HepG2 (cell line): ENCODE measurements at regions not wholly inside any gene's neighbourhood (a gene's known extent, or its start where the extent isn't known, plus 50 kb on each side); places are given as distances from the start of the nearest gene placed in this dataset.

Experiments
- ATM ChIP-seq: fragments of 450-650 bp; IDR thresholded peaks from 2 replicates; pipeline ENCODE4 v1.7.1; 2017; ENCODE audit warnings: mild to moderate bottlenecking, borderline replicate concordance
- BRD4 ChIP-seq: sonication (generic); formaldehyde crosslinking; IDR thresholded peaks from 2 replicates; pipeline ENCODE4 v1.4.0; 2020; ENCODE audit warnings: missing genetic modification reagents
- CEBPG ChIP-seq: IDR thresholded peaks from 2 replicates; pipeline ENCODE4 v1.6.1; 2016
- IRF2 ChIP-seq: IDR thresholded peaks from 2 replicates; pipeline ENCODE4 v1.6.1; 2018; ENCODE audit warnings: missing genetic modification reagents, missing compliant biosample characterization
- MED1 ChIP-seq: sonication (generic); formaldehyde crosslinking; IDR thresholded peaks from 2 replicates; pipeline ENCODE4 v1.4.0; 2020; ENCODE audit warnings: missing genetic modification reagents
- MXI1 ChIP-seq: IDR thresholded peaks from 3 replicates; pipeline ENCODE4 v1.6.1; 2012; ENCODE audit warnings: low read depth, low read length, inconsistent platforms, borderline replicate concordance
- NR1H2 ChIP-seq: sonication (generic); formaldehyde crosslinking; IDR thresholded peaks from 2 replicates; pipeline ENCODE4 v1.8.1; 2022; ENCODE audit warnings: low read depth, missing genetic modification reagents, borderline replicate concordance
- RAD21 ChIP-seq: fragments of 450-650 bp; formaldehyde crosslinking; IDR thresholded peaks from 2 replicates; pipeline ENCODE4 v1.5.0; 2020; ENCODE audit warnings: mild to moderate bottlenecking
- STAG1 ChIP-seq: sonication (generic); formaldehyde crosslinking; IDR thresholded peaks from 2 replicates; pipeline ENCODE4 v1.4.0; 2020; ENCODE audit warnings: missing genetic modification reagents
- ZFP41 ChIP-seq: sonication (generic); formaldehyde crosslinking; IDR thresholded peaks from 2 replicates; pipeline ENCODE4 v1.4.0; 2020; ENCODE audit warnings: mild to moderate bottlenecking, missing genetic modification reagents, borderline replicate concordance
- ZNF33B ChIP-seq: sonication (generic); formaldehyde crosslinking; IDR thresholded peaks from 2 replicates; pipeline ENCODE4 v1.5.1; 2020; ENCODE audit warnings: mild to moderate bottlenecking, missing genetic modification reagents
- ZNF530 ChIP-seq: sonication (generic); formaldehyde crosslinking; IDR thresholded peaks from 2 replicates; pipeline ENCODE4 v1.5.0; 2020; ENCODE audit warnings: low read depth, mild to moderate bottlenecking, missing genetic modification reagents
- ZNF557 ChIP-seq: sonication (generic); formaldehyde crosslinking; IDR thresholded peaks from 2 replicates; pipeline ENCODE4 v1.4.0; 2020; ENCODE audit warnings: missing genetic modification reagents
- ZNF747 ChIP-seq: sonication (generic); formaldehyde crosslinking; IDR thresholded peaks from 2 replicates; pipeline ENCODE4 v1.8.1; 2023; ENCODE audit warnings: missing genetic modification reagents, mild to moderate bottlenecking, borderline replicate concordance
- ZNF776 ChIP-seq: sonication (generic); formaldehyde crosslinking; IDR thresholded peaks from 2 replicates; pipeline ENCODE4 v1.4.0; 2020; ENCODE audit warnings: mild to moderate bottlenecking, missing genetic modification reagents
- TF ChIP-seq, protein P1 (sequence below): sonication (generic); formaldehyde crosslinking; IDR thresholded peaks from 2 replicates; pipeline ENCODE4 v1.4.0; 2020; ENCODE audit warnings: missing genetic modification reagents, borderline replicate concordance
- TF ChIP-seq, protein P2 (sequence below): sonication (generic); formaldehyde crosslinking; IDR thresholded peaks from 2 replicates; pipeline ENCODE4 v1.5.1; 2020; ENCODE audit warnings: mild to moderate bottlenecking, missing genetic modification reagents, borderline replicate concordance
- TF ChIP-seq, protein P3 (sequence below): sonication (generic); formaldehyde crosslinking; IDR thresholded peaks from 2 replicates; pipeline ENCODE4 v1.8.0; 2022; ENCODE audit warnings: mild to moderate bottlenecking, missing genetic modification reagents, borderline replicate concordance
- TF ChIP-seq, protein P4 (sequence below): sonication (generic); formaldehyde crosslinking; IDR thresholded peaks from 2 replicates; pipeline ENCODE4 v1.4.0; 2020; ENCODE audit warnings: missing genetic modification reagents, borderline replicate concordance
- TF ChIP-seq, protein P5 (sequence below): sonication (generic); formaldehyde crosslinking; IDR thresholded peaks from 2 replicates; pipeline ENCODE4 v1.4.0; 2020; ENCODE audit warnings: mild to moderate bottlenecking, low read depth, missing genetic modification reagents

DNA sequence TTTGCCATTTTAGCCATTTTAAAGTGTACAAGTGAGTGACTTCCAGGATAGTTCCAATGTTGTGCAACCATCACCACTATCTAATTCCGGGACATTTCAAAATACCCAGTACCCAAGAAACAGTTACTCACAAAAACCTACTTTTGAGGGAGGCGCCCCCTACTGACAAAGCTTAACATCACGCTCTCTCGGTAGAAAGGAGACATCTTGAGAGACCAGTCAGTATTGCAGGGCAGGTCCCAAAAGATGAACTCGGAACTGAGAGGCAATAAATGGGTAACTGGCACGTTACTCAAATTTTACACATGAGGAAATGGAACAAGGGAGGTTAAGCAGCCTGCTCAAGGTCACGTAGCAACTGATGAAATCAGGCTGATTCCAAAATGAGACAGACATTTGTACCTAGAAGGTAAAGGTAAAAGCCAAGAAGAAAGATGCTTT is 50.0 kb upstream of the POU2AF1 start (continued):
- TF ChIP-seq RAD21 (CRISPR knock-in tag) (peak; percentile 60; the same call in 1 of the 2 replicates), IRF2 (CRISPR knock-in tag) (no peak), NR1H2 (CRISPR knock-in tag) (no peak), MXI1 (no peak), MED1 (CRISPR knock-in tag) (no peak), ZNF557 (no peak), ZNF530 (CRISPR knock-in tag) (no peak), ZNF747 (no peak), ZNF33B (no peak), CEBPG (CRISPR knock-in tag) (peak; percentile 33; the same call in 1 of the 2 replicates), STAG1 (CRISPR knock-in tag) (peak; percentile 73), ATM (no peak), BRD4 (no peak), ZNF776 (CRISPR knock-in tag) (no peak), ZFP41 (CRISPR knock-in tag) (no peak)
- TF ChIP-seq, protein P1, sequence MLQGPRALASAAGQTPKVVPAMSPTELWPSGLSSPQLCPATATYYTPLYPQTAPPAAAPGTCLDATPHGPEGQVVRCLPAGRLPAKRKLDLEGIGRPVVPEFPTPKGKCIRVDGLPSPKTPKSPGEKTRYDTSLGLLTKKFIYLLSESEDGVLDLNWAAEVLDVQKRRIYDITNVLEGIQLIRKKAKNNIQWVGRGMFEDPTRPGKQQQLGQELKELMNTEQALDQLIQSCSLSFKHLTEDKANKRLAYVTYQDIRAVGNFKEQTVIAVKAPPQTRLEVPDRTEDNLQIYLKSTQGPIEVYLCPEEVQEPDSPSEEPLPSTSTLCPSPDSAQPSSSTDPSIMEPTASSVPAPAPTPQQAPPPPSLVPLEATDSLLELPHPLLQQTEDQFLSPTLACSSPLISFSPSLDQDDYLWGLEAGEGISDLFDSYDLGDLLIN (CRISPR knock-in tag), result no peak
- TF ChIP-seq, protein P2, sequence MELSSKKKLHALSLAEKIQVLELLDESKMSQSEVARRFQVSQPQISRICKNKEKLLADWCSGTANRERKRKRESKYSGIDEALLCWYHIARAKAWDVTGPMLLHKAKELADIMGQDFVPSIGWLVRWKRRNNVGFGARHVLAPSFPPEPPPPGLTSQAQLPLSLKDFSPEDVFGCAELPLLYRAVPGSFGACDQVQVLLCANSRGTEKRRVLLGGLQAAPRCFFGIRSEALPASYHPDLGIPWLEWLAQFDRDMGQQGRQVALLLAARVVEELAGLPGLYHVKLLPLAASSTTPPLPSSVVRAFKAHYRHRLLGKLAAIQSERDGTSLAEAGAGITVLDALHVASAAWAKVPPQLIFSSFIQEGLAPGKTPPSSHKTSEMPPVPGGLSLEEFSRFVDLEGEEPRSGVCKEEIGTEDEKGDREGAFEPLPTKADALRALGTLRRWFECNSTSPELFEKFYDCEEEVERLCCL (CRISPR knock-in tag), result no peak
- TF ChIP-seq, protein P3, sequence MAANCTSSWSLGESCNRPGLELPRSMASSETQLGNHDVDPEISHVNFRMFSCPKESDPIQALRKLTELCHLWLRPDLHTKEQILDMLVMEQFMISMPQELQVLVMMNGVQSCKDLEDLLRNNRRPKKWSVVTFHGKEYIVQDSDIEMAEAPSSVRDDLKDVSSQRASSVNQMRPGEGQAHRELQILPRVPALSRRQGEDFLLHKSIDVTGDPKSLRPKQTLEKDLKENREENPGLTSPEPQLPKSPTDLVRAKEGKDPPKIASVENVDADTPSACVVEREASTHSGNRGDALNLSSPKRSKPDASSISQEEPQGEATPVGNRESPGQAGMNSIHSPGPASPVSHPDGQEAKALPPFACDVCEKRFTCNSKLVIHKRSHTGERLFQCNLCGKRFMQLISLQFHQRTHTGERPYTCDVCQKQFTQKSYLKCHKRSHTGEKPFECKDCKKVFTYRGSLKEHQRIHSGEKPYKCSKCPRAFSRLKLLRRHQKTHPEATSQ (CRISPR knock-in tag), result no peak
- TF ChIP-seq, protein P4, sequence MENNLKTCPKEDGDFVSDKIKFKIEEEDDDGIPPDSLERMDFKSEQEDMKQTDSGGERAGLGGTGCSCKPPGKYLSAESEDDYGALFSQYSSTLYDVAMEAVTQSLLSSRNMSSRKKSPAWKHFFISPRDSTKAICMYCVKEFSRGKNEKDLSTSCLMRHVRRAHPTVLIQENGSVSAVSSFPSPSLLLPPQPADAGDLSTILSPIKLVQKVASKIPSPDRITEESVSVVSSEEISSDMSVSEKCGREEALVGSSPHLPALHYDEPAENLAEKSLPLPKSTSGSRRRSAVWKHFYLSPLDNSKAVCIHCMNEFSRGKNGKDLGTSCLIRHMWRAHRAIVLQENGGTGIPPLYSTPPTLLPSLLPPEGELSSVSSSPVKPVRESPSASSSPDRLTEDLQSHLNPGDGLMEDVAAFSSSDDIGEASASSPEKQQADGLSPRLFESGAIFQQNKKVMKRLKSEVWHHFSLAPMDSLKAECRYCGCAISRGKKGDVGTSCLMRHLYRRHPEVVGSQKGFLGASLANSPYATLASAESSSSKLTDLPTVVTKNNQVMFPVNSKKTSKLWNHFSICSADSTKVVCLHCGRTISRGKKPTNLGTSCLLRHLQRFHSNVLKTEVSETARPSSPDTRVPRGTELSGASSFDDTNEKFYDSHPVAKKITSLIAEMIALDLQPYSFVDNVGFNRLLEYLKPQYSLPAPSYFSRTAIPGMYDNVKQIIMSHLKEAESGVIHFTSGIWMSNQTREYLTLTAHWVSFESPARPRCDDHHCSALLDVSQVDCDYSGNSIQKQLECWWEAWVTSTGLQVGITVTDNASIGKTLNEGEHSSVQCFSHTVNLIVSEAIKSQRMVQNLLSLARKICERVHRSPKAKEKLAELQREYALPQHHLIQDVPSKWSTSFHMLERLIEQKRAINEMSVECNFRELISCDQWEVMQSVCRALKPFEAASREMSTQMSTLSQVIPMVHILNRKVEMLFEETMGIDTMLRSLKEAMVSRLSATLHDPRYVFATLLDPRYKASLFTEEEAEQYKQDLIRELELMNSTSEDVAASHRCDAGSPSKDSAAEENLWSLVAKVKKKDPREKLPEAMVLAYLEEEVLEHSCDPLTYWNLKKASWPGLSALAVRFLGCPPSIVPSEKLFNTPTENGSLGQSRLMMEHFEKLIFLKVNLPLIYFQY (CRISPR knock-in tag), result no peak
- TF ChIP-seq, protein P5, sequence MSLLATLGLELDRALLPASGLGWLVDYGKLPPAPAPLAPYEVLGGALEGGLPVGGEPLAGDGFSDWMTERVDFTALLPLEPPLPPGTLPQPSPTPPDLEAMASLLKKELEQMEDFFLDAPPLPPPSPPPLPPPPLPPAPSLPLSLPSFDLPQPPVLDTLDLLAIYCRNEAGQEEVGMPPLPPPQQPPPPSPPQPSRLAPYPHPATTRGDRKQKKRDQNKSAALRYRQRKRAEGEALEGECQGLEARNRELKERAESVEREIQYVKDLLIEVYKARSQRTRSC (CRISPR knock-in tag), result no peak
